ENCODE measurements at regions not wholly inside any gene's neighbourhood (a gene's known extent, or its start where the extent isn't known, plus 50 kb on each side); places are given as distances from the start of the nearest gene placed in this dataset.

DNA sequence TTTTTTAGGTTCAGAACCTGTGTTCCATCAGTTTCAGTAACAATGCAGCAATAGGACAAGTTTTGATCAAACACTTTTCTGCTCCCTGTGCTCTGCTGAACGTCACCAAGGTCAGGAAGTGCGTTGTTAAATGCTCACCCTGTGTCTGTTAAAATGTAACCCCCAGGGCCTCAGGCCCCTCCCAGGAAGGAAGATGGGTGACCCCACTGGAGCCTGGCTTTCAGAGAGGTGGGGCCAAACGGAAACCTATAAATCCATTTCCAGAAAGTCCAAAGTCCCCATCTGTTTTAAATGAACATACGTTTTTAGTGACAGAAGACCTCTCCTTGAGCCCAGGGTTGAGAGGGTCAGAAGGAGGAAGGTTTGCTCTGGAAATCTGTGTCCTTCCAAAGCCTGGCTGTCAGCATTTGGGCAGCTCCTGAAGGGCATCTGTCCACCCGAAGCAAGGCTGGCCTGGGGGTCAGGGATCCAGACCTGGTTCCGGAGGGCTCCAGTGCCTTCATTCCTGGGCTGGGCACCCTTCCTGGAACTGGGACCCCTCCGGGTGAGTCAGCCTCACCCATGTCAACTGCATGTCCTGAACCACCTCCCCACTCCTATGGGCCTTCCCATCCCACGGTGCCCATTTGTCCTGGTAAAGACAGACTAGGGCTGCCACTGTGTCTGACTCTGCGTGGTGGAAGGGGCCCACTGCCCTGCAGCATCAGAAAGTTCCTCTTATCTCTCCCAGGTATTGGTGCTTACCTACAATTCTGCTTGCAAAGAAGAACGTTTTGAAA lies 117.4 kb upstream of the COPS8 start:
- no peak for DNase-seq (ENCODE audit: low read depth in 1 of 2, low spot score in 1 of 2)

DNA sequence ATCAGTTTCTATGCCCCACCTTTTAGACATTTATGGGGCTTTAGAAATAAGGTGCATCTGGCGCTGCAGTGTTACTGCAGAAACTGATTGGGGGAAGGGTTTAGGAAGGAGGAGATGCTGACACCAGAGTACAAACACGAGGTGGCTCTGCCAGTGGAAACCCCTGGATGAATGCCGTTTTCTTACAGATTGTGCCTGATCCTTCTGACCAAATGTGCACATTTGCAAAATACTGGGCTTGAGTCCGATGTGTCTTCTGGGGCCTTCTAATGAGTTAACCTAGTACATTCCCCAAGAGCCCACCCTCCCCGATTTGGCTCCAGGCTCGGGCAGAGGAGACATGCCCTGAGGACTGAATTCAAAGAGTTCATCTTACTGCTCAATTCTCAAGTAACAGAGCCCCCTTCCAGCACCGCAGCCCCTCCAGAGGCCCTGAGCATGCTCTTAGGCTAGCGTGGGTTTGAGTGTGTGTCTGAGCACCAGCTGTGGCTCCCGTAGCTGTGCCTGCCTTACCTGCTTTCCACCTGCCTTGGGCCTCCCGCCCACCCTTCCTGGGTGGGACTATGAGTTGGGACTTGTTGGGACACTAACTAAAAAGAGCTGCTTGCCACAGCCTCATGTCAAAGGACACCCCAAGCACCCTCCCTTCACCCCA lies 116.7 kb upstream of the COPS8 start:
- no peak for DNase-seq (ENCODE audit: low read depth in 1 of 2, low spot score in 1 of 2)

DNA sequence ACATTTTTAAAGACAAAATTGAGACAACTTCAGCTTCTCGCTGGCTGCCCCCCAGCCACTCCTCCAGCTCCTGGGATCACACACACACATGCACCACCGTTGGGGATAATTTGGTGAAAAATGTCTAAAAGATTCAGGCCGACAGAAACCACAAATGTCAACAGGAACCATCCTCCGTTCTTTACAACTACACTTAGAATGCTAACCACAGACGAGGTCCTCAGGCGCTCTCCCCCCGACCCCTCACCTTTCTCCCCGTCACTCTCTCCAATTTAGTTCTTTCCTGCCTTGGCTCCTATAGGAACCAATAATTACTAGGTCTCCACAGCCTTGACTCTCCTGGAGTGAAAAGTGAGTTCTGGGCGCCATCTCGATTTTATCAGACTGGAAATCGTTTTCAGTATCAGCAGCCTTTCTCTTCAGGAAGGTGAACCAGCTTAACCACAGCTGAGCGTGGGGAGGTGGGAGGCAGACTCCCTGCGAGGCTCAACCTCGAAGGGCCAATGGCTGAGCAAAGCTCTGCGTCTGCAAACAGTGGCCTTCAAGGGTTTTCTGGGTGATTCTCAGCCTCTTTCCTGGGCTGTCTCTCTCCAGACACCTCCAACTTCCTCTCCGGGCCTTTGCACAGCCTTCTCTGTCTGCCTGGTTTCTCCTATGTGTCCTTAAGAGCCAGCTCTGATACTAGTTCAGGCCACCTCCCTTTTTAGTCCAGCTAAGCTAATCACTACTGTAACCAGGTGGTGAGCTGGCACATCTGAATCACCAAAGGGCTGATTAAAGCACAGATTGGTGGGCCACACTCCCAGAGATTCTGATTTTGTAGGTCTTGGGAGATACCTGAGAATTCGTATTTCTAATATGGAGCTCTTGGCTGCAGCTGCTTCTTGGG lies 115.7 kb upstream of the COPS8 start:
- no peak for DNase-seq (ENCODE audit: low read depth in 1 of 2, low spot score in 1 of 2)

DNA sequence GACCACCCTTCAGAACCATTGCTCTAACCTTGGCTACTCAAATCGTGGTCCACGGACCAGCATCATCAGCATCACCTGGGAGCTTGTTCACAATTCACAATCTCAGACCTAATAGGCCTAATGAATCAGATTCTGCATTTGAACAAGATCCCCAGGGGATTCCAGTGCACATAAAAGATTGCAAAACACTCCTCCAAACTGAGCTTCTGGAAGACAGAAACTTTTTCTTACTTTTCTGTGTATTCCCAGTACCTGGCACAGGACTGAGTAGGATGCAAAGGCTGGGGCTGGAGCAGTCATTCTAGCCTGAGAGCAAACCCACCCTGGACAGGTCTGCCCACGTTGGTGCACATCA lies 115.1 kb upstream of the COPS8 start:
- no peak for DNase-seq (ENCODE audit: low read depth in 1 of 2, low spot score in 1 of 2)

DNA sequence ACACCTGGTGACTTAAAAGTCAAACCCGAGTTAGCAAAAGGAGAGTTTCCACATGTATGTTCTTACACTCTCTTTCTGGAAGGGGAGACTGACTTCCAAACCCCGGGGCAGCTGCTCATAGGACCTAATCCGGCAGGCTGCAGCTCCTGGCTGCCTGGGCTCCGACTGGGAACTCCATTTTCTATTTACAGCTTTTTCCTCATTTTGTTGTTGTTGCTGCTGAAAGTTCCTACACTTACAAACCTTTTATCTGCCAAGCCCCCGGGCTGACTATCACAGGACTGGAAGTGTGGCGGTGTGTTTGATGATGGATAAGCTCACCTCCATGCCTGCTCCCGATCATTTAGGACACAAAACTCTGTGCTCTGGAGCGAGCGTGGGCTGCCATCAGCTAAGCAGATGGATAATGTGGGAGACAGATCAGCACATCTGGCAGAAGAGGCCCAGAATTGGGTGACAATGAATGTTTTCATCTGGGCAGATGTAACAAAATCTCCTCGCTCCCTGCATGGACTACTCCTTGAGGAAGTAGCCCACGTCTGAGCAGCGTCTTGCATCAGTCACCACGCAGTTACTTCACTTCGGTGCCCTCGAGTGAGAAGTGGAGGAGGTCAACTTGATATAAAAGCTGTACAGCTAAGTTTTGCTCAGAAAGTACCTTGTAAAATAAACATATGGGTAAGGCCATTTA lies 114.4 kb upstream of the COPS8 start:
- no peak for DNase-seq (ENCODE audit: low read depth in 1 of 2, low spot score in 1 of 2)

DNA sequence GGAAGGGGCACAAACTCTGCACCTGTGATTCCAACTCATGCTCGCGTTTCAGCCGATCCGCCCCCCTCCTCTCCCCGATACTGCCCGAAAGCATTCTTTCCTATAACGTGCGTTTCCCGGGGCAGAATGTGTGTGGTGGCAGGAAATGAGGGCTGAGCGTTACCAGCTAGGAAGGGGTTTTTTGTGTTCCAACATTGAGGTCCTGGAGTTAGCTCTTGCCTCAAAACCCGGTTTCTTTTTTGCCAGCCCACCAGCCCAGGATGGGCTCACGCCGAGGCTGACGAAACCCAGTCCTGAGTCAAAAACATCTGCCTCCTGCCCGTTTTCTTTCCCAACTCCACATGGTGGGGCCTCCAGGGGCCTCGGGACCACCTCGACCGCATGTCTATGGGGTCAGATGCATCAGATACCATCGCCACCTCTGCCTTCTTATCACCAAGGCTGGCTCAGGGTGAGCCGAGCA lies 113.7 kb upstream of the COPS8 start:
- no peak for DNase-seq (ENCODE audit: low read depth in 1 of 2, low spot score in 1 of 2)

DNA sequence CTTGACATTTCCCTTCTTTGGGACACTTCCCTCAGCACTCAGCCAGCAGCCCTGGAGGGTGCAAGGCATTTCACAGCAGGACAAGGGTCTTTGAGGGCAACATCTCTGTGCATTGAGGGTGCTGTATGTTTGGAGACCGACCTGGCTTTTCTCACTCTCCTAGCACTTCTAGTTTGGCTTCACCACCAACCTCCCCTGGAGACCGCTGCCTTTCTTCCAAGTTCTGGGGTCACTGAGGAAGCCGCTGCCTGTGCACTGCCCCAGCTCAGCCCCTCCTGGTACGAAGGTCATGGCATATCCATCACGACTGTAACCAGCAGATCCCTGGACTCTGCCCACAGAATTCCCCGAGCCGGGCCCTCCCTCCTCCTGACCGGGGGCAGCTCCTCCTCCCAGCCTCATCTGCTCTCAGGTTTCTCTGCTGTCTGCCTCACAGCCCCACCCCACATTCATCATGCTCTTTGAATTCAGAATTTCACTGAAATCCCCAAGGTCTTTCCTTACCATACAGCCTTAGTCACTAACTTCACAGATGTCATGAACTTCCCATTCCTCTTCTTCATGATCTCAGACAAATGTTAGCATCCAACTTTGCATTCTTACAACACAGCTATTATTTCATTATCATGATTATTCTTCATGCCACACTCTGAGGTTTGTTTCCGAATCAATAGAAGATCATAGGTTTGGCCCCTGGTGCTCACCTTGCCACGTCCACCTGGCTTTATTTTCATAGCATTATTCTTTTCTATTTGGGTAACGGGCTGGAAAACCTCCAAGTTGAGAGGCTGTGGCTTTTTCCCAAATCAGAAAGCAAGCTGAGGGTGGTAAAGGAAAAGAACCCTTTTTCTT lies 113.0 kb upstream of the COPS8 start:
- DNase-seq (ENCODE audit: low read depth in 1 of 2, low spot score in 1 of 2), result no peak

DNA sequence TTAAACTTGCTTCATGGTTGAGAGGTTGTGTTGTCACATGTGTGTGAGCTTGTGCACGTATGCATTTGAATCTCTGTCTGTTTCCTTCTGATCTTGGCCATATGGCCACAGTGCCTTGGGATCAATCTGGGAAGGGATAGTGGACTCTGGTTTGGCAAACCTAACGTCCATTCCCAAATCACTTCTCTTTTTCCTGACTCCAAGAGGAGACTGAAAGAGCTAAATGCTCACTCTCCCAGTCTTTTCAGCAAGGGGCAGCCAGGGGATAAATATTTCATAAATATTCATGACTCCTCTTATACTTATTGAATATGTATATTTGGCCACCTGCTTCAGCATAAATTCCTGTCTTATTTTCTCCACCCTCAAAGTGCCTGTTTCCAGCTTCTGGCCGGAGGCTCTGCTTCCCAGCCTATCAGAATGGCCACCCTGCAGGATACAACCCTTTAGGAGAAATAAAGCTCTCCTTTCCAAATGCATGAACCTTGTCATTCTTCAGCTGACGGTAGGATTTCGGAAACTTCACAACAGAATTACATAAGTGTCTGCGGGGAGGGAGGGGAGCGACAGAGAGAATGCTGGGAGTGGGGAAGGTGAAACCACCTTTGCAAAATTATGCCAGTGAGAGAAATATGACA lies 112.2 kb upstream of the COPS8 start:
- no peak for DNase-seq (ENCODE audit: low read depth in 1 of 2, low spot score in 1 of 2)

DNA sequence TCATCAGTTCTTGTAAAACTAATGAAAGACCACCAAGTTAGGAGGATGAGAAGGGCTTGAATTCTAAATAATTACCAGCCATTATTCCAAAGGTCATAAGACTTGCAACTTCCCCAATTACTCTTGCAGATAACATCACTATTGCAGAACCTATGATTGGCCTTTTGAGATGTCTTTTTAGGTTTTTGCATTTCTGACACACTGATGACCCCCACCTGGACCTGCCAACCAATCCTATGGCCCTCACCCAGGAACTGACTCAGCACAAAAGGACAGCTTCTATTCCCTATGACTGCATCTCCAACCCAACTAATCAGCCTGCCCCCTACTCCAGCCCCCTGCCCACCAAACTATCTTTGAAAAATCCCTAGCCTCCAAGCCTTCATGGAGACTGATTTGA lies 111.5 kb upstream of the COPS8 start:
- DNase-seq (ENCODE audit: low read depth in 1 of 2, low spot score in 1 of 2), result no peak

DNA sequence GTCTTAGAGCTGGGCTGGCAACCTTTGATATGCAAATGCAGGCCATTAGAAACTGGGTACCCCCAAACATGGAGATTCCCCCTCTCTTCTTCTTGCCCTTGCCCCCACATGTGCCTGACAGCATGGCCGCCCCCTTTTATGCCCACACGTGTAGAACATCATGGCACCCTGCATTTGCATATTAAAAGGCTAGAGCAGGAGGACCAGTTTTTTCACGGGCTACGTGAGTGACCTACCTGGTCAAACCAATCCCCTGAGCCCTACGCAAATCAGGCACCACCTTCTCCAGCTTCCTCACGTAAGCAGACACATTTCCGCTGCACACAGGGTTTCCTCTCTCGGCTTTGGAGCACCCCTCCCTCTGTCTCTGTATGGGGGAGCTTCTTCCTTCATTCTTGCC lies 110.9 kb upstream of the COPS8 start:
- DNase-seq (ENCODE audit: low read depth in 1 of 2, low spot score in 1 of 2), result no peak

DNA sequence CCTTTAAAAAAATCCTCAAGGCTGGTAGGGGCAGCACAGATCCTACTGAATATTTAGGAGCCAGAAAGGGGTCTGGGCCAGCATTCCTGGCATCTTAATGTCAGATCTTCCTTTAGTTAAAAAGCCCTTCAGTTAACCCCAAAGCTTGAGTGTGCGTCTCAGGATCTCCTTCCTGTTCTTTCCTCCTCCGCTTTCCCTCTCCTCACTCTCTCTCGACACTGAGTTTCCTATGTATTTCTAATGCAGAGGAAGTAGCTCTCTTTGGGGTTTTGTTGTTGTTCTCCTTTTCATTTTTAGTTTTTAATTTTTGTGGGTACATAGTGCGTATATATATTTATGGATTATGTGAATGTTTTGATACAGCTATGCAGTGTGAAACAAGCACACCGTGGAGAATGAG lies 109.9 kb upstream of the COPS8 start:
- no peak for DNase-seq (ENCODE audit: low read depth in 1 of 2, low spot score in 1 of 2)

DNA sequence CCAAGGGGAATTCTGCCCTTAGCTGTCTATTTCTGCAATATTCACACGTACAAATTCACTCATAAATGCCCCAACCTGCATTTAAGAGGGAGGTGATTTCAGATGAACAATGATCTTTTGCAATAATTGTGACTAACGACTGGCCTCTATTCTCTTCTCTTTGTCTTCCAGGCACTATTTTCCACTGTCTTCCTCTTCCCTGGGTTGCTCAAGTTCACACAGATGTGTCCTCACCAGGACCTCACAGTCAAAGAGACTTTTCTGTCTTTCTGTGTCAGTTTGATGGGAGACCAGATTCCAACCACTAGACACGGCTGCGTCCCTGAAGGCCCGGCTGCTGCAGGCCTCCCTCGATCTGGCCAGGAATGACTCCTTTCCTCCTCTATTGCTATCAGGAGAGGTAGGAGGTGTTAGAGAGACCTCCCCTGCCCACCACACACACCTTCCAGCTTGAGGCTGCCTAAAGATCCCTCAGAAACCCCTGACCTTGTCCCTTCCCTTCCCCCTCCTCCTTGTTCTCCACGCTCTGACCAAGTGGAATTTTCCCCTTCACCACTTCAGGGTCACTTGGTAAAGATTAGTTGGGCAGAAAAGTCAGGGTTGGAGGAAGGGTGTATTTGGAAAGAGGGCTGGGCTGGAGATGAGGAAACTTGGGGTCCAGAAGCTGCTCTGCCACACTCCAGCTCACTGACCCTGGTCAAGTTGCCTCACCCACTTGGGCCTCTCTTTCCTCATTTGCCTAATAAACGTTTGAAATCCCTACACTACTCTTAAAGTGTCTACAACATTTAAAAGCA lies 109.2 kb upstream of the COPS8 start:
- DNase-seq (ENCODE audit: low read depth in 1 of 2, low spot score in 1 of 2), result no peak

DNA sequence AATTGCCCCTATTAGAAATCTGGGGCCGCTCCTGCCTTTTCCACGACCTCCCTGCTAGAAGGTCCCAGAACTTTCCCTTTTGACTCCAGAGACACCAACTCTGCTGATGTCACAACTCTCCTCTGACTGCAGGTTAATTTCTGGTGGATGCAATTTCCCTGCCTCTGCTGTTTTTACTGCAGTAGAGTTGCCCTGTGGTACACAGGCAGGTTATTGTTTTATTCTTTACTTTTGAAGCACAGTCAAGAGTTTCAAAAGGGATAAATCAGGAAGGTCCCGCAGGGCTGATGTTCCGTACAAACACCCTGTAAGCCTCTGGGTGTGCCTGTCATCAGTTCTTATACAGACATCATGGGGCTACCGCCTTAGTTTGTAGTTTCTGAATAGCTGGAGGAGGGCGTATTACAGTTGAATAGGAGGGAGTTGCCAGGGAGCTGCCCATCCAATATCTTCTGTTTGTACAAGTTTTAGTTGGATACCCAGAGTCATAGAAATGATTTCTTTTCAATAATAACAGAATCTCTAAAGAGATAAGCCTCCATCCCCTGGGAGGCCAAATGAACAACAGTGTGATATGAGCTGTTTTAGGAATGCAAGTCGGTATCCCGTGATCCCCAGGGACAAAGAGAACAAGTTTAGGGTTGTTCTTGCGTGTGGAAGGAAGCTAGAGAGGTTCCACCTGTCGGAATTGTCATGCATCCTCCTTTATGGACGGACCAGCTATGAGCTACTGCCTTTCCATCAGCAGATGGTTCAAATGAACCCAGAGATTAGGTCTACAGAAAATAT lies 108.4 kb upstream of the COPS8 start:
- DNase-seq (ENCODE audit: low read depth in 1 of 2, low spot score in 1 of 2), result no peak

DNA sequence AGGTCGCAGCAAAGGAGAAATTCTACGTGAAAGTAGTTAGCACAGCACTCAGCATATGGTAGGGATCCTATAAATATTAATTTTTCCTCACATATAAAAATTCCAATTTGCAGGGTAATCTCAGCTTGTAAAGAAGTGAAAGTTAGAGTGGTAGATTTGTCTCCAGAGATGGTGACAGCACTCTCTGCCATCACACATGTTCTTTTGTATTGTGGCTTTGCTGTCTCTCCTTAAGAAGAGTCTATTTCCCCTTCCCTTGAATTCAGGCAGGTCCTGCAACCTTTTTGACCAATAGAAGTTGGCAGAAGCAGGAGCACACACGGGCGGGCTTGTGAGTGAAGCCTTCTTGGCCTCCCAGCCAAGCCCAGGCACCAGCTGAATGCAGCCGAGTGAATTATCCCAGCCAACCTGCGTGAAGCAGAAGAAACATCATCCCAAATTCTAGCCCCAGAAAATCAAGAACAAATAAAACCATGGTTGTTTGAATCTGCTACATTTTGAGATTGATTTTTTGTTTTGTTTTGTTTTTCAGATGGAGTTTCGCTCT lies 107.8 kb upstream of the COPS8 start:
- DNase-seq (ENCODE audit: low read depth in 1 of 2, low spot score in 1 of 2), result no peak

DNA sequence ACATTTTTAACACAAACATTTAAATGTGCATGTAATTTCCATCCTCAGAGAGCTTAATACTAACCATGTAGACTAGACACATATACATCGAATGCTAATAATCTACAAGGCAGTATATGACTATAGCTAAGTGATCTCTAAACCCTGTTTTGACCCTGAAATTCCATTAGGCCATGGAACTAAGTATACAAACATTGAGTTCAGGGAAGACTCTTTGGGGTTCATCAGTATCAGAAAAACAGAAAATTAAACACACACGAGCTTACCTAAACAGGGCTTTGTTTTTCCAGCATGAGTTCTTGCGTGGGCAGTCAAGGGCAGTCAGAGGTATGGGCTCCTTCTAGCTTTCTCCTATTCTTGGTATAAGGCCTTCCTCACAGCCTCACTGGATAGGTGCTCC lies 106.0 kb upstream of the COPS8 start:
- DNase-seq (ENCODE audit: low read depth in 1 of 2, low spot score in 1 of 2), result no peak

DNA sequence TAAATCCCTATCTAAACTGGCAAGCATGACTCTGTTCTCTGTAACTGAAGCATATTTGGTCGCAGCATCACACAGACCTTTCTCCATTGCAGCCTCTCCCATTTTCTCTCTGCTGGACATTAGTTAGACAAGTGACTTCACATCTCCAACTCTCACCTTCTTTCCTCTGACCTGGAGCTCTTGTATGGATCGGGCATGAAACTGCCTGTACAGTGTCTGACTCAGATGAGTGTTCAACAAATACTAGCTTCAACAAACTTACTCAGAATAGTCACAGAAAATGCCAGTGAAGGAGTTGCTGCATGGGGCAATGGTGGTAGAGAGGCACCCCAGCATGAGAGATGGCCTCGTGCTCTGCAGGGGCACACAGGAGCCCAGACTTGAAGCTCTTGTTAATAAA lies 104.7 kb upstream of the COPS8 start:
- DNase-seq (ENCODE audit: low read depth in 1 of 2, low spot score in 1 of 2), result no peak

DNA sequence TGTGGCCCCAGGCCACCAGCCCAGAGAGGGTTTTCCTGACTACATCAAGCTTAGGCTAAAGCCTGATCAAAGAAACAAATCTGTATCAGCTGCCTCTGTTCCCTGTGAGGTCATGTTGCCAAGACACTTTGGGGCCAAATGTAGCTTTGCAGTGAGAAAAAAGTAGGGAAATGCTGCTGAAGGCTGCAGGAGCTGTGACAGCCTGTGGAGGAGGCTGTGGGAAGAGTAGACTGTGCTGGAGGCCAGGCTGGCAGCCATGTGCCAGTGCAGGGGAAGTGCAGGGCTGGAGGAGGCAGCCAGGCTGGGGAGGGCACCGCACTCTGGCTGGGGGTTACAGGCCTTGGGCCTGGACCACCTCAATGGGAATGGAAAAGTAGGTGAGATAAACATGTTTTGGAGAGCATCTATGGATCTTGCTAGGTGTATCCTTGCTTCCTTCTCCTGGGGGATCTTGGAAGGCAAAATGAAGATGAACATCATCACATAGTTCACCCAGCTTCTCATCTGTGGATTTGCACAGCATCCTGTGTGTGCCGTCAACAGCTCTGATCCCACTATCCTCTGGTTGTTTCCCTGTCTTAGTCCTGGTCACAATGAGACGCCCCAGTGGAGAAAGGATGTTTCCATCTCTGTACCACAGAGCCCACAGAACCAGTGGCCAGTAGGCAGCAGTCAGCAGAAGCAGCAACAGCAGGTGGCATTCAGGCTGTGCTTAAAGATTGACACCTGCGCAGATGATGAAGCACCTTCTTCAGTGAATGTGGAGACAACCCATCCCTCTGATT lies 103.8 kb upstream of the COPS8 start:
- no peak for DNase-seq (ENCODE audit: low read depth in 1 of 2, low spot score in 1 of 2)

All from stimulated activated CD4-positive, alpha-beta T cell treated with anti-CD3 and anti-CD28 coated beads, Interleukin-15, amount 100 ng/mL, for 1 hour (primary cell).